Esophagus muscularis mucosa (tissue), 3 donors: ENCODE measurements at regions not wholly inside any gene's neighbourhood (a gene's known extent, or its start where the extent isn't known, plus 50 kb on each side); places are given as distances from the start of the nearest gene placed in this dataset.

Experiments
- EP300 ChIP-seq: sonication (generic); formaldehyde crosslinking; IDR thresholded peaks from one replicate; pipeline ENCODE4 v1.6.1; 2017; ENCODE audit warnings: antibody characterized with exemption
- TF ChIP-seq, protein P1 (sequence below), 3 experiments: fragments of 200-600 bp in 2 of 3; fragments of 450-650 bp in 1 of 3; sonication (generic) in 2 of 3; IDR thresholded peaks; one replicate each; pipeline ENCODE4 v1.5.1; 2017 to 2019; ENCODE audit warnings: antibody characterized with exemption in 3 of 3, mild to moderate bottlenecking in 2 of 3, moderate library complexity in 1 of 3

GRCh38 chr5:142412581-142412980 lies 87.8 kb upstream of the SPRY4 start:
- TF ChIP-seq, protein P1, sequence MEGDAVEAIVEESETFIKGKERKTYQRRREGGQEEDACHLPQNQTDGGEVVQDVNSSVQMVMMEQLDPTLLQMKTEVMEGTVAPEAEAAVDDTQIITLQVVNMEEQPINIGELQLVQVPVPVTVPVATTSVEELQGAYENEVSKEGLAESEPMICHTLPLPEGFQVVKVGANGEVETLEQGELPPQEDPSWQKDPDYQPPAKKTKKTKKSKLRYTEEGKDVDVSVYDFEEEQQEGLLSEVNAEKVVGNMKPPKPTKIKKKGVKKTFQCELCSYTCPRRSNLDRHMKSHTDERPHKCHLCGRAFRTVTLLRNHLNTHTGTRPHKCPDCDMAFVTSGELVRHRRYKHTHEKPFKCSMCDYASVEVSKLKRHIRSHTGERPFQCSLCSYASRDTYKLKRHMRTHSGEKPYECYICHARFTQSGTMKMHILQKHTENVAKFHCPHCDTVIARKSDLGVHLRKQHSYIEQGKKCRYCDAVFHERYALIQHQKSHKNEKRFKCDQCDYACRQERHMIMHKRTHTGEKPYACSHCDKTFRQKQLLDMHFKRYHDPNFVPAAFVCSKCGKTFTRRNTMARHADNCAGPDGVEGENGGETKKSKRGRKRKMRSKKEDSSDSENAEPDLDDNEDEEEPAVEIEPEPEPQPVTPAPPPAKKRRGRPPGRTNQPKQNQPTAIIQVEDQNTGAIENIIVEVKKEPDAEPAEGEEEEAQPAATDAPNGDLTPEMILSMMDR (IDR thresholded peaks at IDR 0.05) = no peak
- no peak for TF ChIP-seq EP300
